Hematopoietic multipotent progenitor cell (in vitro differentiated cells): ENCODE measurements at regions not wholly inside any gene's neighbourhood (a gene's known extent, or its start where the extent isn't known, plus 50 kb on each side); places are given as distances from the start of the nearest gene placed in this dataset.
A peak's percentile ranks its signal among the peaks of the same experiment; 100 is the strongest.

ENCODE experiments used
- DNase-seq, 3 donors: peaks; one replicate each; pipeline ENCODE4 v3.0.0-alpha.2; 2011 to 2015; ENCODE audit warnings: low read depth in 2 of 3, low spot score in 2 of 3

DNA sequence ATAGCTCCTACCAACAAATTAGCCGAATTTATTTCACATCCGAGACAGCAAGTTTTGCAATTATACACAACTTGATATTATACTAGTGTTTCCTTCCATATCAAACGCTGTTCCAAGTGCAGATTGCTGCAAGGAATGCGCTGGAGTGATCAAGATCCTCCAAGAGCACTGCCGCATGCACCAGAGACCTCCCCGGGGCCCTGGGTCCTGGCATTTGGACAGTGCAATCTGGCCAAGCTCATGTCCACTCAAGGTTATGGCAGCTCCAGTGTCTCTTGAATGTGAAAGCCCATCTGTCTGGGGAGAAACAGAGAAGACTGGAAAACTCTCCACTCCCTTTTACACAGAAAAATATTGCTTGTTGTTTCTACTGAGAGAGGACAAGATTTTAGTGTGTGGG lies 111.9 kb downstream of the HSPH1 start:
- no peak for DNase-seq

DNA sequence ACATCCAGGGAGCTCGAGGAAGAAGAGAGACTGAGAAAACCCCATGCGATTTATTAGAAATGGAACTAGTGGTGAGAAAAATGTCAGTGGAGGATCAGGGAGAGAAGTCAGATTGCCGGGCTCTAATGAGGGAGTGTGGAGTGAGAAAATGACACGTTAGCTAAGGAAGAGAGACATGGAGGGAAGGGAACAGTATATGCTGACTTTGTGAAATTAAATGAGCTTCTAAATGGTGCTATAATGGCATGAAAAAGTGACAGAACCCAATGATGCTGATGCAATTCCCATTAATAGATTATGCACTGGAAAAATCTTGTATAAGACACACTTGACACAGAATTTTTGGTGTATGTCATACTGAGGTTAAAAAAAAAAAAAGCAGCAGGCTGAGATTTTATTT lies 112.6 kb downstream of the HSPH1 start:
- DNase-seq, result no peak

DNA sequence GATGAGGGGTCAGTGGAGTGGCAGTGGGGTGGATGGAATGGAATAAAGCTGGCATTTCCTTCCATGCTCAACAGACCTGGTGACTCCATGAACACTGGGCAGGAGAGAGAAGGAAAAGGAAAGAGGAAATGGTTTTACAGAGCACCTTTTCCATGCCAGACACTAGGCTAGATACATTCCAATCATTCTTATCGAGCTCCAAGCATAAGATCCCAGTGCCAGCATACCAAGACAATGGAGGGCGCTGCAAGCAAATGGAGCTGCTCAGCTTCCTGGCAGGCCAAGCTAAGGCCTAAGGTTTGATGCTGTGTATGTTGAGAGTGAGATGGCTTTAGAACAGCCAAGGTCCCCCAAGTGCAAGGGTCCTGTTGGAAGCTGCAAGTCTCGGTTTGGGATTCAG lies 113.2 kb downstream of the HSPH1 start:
- no peak for DNase-seq

DNA sequence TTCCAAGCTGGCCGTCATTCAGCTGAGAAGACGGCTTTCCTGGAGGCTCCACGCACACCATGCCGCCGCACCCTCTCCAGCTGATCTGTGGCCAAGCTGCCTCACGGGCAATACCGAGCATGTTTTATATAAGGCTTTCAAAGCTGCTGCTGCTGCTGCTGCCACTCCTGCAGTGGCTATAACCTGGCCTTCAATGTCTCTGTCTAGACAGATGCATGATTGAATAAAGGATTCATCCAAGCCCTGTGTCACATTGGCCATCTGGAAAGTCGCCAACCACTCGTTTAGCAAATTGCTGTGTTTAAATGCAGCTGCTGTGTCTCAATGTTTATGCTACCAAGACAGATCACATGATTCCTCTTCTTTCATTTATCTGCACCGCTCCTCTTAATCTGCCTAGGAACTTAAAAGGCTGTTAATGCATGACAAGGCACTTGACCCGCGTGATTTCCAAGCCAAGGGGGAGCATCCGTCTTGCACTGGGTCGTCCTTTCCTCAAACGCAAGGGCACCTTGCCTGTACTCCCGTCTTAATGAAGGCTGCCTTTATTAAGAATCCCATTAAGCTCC lies 114.3 kb downstream of the TEX26 start:
- DNase-seq, result no peak

DNA sequence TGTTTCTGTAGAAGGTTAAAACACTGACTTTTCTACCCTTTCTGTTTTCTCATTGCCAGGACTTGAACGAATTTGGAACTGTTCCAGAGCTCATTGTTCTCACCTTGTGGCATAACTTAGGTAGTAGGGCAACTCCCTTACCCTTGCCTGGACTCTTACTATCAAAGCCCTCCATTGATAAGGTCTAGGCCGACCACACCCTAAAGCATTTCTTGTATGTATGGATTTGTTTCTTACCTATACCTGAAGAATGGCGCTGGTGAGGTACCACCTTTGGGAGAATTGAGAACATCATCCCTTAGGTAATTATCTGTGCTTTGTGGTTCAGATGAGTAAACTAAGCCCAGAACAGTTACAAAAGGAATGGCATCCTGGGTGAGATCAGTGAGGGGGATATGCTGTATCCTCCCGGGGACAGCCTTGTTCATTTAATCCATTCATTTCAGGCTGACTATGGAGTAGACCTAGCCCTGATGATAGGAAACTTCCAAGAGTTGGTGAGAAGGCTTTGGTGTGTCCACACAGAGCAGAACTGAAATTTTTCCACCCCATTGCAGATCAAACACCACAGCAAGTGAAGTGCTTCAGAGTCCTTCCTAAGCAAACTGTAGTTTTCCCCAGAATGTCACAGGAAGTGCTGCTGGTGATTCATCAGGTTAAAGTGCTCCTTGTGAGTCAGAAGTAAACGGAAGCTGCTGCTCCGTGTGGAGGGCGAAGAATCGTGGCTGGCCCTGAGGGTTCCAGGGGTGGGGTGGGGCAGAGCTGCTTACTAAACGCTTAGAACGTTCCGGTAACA lies 113.0 kb downstream of the TEX26 start:
- DNase-seq, result peak; percentile 11 to 69 (median 40)

DNA sequence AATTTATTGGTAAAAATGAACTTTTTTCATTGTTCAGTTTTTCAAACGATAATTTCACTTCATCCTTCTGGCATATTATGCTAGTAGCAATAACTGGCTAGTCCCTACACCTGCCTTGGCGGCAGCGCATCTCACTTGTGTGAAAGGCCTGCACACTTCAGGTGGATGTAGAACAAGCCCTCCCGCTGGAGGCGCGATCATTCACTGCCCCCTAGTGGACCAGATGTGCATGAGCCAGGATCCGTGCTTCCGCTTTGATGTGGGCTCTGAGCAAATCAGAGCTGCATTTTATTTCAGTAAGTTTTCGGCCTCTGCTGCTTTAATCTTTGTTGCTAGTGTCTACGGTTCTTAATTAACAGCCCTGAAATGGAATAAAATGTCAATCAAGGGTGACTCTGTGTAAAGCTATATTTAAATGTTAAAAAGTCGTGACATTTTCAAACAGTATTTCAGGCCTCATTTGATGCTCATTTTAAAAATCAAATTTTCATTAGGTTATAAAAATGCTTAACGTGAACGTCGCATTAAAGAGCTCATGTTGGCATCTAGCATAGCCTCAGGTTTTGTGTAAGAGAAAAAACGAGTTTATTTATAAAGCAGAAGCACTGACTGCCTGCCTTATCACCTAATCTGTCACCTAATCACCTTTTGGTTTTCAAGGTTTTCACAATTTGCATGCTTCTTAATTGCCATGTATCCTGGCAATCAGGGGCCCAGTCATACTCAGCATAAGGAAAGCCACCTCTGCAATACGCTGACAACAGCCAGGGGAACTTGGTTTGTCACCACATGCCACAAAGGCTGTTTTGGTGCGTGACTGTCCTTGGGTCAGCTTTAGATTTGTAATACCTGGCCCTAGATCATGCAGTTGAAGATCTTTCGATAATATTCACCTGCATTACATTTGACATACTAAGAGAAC lies 112.2 kb downstream of the TEX26 start:
- DNase-seq, result peak; percentile 53 to 88 (median 74)

DNA sequence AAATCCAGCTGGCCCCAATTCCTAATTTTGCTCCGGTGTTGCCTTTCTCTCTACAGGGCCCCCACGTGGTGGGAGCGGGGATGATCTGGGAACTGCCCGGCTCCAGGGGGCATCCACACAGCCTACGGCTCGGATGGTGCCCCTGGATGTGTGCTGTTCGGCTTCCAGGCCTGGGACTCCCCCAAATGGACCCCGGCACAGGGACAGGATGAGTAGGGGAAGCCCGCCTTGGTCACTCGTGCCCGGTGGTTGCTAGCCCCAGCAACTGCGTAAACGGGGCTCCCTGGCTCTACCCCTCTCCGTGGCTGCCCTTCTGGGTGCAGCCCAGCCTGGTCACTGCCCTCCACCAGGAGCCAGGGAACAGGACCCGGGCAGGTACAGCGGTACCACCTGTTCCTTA lies 111.5 kb downstream of the TEX26 start:
- no peak for DNase-seq

DNA sequence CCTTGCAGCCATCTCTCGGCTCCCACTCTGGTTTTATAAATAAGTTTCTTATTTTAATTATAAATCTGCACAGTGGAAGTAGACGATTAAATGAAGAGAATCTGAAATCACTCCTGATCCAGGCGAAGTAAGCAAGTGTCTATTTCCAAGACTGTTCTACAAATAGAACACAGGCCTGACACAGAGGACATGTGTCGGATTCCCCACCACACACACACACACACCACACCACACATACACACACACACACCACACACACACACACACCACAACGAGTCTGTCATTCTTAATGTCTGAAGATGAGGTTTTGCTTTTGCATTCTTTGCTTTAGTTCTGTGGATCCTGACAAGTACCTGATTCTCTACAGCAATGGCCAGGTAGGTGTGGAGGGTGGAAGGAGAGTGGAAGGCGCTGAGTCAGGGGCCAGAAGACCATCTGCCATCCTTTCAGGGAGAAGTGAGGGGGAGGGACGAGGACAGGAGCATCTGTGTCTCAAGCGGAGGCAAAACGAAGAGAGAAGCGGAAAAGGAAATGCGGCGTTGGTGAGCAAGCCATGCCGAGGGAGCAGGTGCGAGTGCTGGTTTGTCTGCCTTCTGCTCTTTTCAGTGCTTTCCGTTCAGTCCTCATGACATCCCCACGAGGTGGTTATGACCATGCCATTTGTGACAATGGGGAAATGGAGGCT lies 110.2 kb downstream of the TEX26 start:
- DNase-seq, result no peak

DNA sequence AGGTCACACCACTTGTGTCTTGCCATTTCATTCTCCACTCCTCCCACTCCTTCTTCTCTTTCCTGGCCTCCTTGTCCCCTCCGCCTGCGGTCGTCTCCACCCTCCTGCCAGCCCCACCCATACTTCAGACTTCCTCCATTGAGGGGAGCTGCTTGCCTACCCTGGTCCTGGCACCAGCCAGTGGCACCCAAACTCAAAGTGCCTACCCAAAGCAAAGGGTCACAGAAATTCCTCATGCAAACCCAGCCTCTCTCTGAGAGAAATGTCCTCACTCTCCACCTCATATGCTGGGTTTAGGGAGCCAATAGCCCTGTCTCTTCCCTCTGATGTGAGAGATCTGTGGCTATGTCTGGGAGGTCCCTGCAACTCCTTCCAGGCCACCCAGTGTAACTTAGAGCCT lies 109.6 kb downstream of the TEX26 start:
- no peak for DNase-seq

DNA sequence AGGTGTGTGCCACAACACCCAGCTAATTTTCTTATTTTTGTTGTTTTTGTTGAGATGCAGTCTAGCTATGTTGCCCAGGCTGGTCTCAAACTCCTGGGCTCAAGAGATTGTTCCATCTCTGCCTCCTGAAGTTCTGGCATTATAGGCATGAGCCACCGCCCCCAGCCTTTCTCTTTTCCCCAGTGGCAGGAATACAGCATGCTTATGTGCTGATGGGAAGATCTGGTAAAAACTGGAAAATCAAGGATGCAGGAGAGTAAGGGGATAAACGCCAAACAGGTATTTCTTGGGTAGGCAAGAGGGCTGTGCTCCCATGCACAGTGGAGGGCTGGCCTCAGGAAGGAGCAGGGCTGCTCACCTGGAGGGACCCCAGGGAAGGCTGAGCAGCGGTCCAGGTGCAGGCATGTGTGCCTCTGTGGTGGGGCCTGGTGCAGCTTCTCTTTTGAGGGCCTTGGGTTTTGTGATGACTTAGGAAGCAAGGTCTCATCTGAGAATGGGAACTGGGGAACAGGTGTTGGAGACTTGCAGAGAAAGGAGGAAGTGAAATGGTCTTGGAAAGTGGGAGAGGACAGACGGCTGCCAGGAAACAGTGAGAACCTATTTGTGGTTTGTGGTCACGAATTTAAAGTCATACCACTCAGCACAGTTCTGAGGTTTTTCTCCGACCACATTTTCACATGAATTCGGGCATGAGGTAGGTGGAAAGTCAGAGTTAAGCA lies 106.5 kb downstream of the TEX26 start:
- peak in 2 of 3 donors; percentile 52 to 65 for DNase-seq

DNA sequence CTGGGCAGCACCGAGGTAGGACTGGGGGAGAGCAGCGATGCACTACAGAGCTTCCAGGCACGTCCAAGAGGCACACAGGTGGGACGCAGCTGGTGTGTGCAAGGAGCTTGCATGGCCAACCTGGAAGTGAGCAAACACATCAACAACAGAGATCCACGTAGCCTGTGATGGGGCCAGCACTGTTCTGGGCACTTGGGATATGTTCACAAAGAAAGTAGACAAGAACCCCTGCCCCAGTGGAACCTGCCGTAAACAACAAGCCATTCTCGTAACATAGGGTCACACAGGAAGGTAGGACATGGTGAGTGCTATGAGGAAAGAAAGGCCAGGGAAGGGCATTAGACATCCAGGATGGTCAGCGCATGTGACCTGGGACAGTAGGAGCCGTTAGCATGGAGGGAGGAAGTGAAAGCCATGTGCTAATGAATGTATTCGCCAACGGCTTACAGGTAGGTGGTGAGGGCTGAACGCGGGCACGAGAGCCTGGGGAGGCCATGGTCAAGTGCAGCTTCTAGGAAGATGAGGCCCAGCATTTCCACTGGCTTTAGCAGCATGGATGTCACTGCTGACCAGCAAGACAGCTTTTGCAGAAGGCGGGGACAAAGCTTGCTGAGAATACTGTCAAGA lies 105.5 kb downstream of the TEX26 start:
- DNase-seq, result no peak

DNA sequence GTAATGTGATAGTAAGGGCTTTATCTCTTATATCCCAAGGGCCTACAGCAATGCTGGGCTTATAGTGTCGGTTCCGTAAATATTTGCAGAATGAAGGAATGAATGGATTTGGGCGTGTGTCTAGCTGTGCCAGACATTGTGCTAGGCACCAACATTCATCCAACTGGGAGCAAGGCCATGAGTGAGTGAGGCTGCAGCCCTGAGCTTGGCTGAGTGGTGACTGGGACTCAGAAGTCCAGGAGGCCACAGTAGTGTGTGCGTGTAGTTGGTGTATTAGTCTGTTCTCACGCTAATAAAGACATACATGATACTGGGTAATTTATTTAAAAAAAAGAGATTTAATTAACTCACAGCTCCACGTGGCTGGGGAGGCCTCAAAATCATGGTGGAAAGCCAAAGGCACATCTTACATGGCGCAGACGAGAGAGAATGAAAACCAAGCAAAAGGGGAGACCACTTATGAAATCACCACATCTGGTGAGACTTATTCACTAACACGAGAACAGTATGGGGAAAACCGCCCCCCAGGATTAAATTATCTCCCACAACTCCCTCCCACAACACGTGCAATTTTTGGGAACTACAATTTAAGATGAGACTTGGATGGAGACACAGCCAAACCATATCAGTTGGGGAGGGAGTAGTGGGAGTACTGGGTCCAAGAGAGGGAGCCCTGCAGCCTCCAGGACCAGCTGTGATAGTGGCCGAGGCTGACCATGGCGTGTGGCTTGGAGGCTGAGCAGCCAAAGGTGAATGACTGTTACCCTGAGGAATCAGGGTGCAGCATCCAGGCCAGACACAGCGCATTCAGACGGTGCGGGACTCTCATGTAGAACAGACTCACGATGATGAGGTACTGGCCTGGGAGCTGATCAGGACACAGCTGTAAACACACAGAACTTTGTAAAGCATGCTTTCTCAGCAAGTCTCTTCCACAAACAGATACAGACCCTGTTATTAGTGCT lies 104.6 kb downstream of the TEX26 start:
- no peak for DNase-seq

DNA sequence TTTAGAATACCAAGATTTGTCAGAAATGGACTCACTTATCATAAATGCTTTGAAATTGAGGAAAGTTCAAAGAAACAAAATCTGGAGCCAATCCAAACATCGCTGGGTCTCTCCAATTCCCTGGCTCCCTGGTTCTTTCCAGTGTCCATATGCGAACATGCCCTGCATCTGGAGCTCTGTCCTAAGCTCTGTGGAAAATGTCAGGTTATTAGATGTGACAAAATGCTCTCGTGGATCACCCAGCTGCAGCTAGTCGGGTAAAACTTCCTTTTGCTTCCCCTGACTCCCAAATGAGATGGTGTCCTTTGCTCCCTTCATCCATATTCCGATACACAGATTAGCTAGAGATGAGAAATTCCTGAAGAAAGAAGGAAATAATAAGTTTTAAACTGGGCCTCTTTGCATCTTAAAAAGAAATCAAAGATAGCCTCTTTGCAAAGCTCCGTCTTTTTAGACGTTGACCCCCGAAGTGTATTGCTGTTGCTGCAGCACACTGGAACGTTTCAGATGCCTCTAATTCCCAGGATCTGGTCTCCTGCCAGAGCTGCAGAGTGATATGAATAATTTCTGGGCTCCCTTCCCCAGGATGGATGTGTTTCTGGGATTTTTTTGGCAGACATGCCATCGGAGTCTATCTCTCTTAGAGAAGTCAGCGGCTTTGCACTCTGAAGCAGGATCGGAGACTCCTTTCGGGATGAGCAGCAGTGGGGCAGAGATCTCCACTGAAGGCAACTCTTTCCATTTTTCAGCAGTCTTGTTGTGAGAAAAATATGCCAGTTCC lies 102.9 kb downstream of the TEX26 start:
- no peak for DNase-seq

DNA sequence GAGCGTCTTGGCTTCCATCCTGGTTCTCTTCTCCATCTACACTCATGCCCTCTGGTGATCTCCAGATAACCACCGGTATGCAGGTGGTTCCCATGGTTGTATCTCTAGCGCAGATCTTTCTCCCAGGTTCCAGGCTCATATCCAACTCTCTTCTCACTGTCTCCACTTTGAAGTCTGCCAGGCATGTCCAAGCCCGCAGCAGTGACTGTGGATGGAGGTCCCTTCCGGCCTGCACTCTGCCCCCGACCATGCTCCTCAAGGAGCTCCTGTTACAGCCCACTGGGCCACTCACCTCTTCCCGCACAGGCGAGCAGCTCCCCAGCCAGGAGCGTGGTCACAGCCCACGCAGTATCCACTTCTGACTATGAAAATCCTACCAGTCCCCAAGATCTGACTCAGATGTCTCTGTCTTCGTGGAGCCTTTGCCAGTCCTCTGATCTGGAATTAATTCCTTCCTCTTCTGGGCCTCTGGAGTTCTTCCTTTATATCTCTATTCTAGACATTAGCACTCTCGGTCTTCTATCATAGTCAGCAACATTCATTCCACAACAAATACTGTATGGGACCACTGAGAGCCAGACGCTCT lies 100.2 kb downstream of the TEX26 start:
- DNase-seq, result no peak

DNA sequence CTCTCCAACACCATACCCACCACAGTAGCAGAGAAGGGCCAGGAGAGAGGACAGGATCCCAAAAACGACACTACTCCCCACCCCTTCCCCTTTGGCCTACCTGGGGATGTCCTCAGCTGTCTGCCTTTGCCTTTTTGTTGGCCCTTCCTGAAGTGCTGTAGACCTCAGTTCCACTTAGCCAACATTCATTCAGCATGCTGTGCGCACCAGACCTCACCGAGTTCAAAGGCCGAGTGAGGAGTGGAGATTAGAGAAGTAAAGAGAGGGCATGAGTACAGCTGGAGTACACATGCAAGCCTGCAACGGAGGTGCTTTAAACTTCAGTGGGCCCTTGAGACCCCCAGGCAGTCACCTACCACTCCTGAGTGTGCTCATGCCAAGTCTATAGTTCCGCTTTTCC lies 99.0 kb downstream of the TEX26 start:
- no peak for DNase-seq

DNA sequence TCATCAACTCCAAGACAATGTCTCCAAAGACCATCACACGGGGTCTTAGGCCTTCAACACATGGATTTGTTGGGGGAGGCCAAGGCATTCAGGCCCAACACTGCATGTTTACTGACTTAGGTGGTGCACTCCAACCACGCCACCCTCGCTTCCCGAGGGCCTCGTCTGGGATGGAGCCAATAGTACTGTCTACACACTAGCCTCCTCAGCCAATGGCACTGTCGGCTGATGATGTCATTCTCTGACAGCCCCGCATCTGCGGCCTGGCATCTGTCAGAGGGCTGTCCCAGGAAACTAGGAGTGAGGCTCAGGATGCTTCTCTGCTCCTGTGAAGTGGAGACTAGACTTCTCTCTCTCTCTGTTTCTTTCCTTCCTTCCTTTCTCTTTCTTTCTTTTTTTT lies 96.6 kb downstream of the TEX26 start:
- no peak for DNase-seq

DNA sequence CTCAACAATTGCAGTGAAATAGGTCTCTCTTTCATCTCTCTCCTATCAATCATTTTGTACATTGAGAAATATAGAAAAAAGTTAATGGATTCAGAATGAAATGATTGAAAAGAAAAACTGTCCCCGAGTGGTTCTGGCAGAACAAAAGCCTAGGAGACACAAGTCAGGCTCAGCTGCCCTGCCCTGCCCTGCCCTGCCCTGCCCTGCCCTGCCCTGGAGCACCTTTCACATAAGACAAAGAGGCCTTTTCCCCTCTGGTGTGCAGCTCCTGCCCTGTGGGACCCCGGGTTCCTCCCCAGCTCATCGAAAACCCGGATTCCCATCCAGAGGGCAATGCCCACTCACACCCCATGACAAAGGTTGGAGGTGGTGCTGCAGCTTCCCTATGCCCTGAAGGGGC lies 94.7 kb downstream of the TEX26 start:
- DNase-seq, result no peak
